Inflammatory macrophage treated with lipopolysaccharide for 4 hours (primary cell): ENCODE measurements at regions not wholly inside any gene's neighbourhood (a gene's known extent, or its start where the extent isn't known, plus 50 kb on each side); places are given as distances from the start of the nearest gene placed in this dataset.

Experiments
- DNase-seq: peaks from one replicate; pipeline ENCODE4 v3.0.0-alpha.2; 2020

GRCh38 chr13:76160961-76161925, 525.1 kb downstream of the LMO7 start:
- no peak for DNase-seq

GRCh38 chr13:76160506-76160905, 524.4 kb downstream of the LMO7 start:
- DNase-seq, result no peak

- DNase-seq, result no peak
Observed at GRCh38 chr13:76157926-76158325, 521.8 kb downstream of the LMO7 start.

- DNase-seq, result no peak
Observed at GRCh38 chr13:76153239-76153638, 517.1 kb downstream of the LMO7 start.

GRCh38 chr13:76148926-76149325, 512.8 kb downstream of the LMO7 start:
- no peak for DNase-seq

GRCh38 chr13:76148374-76148773, 512.2 kb downstream of the LMO7 start:
- DNase-seq, result no peak

- no peak for DNase-seq
Observed at GRCh38 chr13:76132532-76132931, 496.4 kb downstream of the LMO7 start.

GRCh38 chr13:76131551-76131950, 495.4 kb downstream of the LMO7 start:
- no peak for DNase-seq

GRCh38 chr13:76129305-76130000, 493.3 kb downstream of the LMO7 start:
- no peak for DNase-seq

GRCh38 chr13:76127922-76128321, 491.8 kb downstream of the LMO7 start:
- DNase-seq, result no peak

- no peak for DNase-seq
Observed at GRCh38 chr13:76123548-76123947, 487.4 kb downstream of the LMO7 start.

GRCh38 chr13:76116751-76117360, 480.7 kb downstream of the LMO7 start:
- no peak for DNase-seq

GRCh38 chr13:76106763-76107162, 470.6 kb downstream of the LMO7 start:
- no peak for DNase-seq

GRCh38 chr13:76094645-76095044, 458.5 kb downstream of the LMO7 start:
- no peak for DNase-seq

GRCh38 chr13:76091076-76091475, 454.9 kb downstream of the LMO7 start:
- DNase-seq, result no peak

GRCh38 chr13:76086729-76087128, 450.6 kb downstream of the LMO7 start:
- DNase-seq, result no peak

GRCh38 chr13:76067850-76068249, 431.7 kb downstream of the LMO7 start:
- DNase-seq, result no peak

GRCh38 chr13:76053181-76053580, 417.1 kb downstream of the LMO7 start:
- DNase-seq, result no peak

GRCh38 chr13:76049376-76049746, 413.2 kb downstream of the LMO7 start:
- DNase-seq, result no peak

GRCh38 chr13:76048675-76049375, 412.7 kb downstream of the LMO7 start:
- DNase-seq, result no peak

- no peak for DNase-seq
Observed at GRCh38 chr13:76048131-76048530, 412.0 kb downstream of the LMO7 start.

GRCh38 chr13:76043874-76044273, 407.7 kb downstream of the LMO7 start:
- peak; percentile 2 for DNase-seq
